Astrocyte of the hippocampus (primary cell): ENCODE measurements at regions not wholly inside any gene's neighbourhood (a gene's known extent, or its start where the extent isn't known, plus 50 kb on each side); places are given as distances from the start of the nearest gene placed in this dataset.

Experiments
- DNase-seq: peaks from one replicate; pipeline ENCODE4 v3.0.0; 2011; ENCODE audit warnings: low read depth, low spot score

DNA sequence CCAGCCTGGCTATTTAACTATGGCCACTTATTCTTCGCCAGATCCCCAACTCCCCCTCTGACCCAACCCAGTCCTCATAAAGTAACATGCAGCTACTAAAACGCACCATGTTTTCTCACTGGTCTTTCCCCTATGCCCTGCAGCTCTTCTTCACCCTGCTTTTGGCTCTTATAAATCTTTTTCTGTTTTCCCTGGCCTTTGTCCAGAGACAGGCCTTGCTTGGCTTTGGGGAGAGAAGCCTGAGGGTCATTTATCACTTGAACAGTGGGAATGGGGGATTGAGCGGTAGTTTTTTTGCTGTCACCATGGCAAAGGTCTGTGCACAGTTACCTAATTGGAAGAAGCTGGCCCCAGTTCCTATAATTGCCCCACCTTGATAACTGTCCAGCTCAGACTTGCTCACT is 202.9 kb upstream of the NT5C1B start:
- peak; percentile 36 for DNase-seq

- no peak for DNase-seq
Observed at GRCh38 chr2:18791172-18791797, 201.9 kb upstream of the NT5C1B start.

- no peak for DNase-seq
Observed at GRCh38 chr2:18790509-18791171, 201.3 kb upstream of the NT5C1B start.

- DNase-seq = peak; percentile 81
Observed at GRCh38 chr2:18788592-18788991, 199.2 kb upstream of the NT5C1B start.

- peak; percentile 22 for DNase-seq
Observed at GRCh38 chr2:18787726-18788125, 198.4 kb upstream of the NT5C1B start.

DNA sequence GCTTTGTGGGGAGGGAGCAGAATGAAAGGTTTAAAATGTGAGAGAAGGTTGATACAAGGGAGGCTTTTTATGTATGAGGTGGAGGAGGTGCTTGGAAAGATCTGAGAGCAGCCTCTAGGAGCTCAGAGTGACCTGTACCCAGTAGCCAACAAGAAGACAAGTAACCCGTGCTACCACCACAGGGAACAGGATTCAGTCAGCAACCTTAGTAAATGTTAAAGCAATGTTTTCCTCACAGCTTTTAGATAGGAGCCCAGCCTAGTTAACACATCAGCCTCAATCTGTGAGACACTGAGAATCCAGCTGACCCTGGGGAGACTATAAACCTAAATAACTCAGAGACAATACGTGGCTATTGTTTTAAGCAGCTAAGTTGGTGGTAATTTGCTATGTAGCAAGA is 194.9 kb upstream of the NT5C1B start:
- DNase-seq = no peak

DNA sequence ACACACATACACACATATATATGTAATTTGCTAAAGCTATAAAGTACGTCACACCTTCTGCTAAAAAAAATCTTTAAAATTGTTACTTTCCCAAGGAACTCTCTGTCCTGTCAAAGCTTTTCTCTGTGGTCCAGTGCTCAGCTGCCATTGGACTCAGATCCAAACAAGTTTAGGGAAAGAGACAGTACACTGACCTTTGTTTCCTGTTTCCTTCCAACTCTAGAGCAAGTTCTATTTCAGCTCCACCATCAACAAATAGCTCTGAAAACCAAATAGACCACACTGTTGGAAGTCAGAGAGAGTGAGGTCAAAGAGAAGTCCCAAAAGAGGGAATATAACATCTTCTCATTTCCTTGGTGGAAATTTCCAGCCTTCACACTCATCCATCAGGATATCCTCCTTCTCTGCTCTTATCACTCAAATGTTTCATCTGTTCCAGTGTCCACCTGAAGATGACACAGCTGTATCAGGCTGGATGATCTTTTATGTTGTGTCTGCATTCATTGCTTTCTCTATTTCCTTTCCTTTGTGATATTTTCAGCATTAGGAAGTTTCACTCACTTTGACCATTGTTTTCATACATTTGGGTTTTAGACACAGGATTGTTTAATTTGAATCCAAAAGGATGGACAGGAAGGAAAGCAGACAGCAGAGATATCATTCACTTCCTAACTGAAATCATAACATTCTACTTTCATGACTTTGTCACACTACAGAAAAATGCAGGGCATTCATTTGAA is 192.3 kb upstream of the NT5C1B start:
- no peak for DNase-seq

DNA sequence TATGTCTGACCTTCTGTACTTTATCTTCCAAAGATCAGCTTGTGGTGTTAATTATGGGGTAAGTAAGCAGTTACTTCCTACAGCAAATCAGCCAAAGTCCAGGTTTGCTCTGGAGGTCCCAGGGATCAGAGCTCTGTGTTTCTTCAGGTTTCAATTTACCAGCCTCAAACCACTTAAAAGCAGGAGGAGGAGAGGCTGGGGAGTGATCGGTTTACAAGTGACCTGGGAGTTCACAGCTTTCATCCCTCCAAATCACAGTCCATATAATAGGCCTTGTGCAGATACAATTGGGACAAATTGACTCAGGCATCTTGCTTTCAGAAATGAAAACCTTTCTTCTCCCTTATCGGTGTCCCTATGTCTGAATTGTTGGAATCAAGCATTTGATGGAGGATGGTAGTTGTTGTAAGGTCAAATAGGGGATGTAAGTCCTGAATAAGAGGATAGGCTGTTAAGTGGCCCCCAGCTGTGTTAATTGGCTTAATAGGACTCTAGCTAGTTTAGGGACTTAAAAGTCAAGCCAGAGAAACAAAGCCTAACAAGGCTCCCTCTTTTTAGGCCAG is 188.0 kb upstream of the NT5C1B start:
- DNase-seq = no peak

GRCh38 chr2:18771212-18771611 is 181.8 kb upstream of the NT5C1B start:
- DNase-seq = no peak

GRCh38 chr2:18763338-18763737 is 174.0 kb upstream of the NT5C1B start:
- DNase-seq = no peak

DNA sequence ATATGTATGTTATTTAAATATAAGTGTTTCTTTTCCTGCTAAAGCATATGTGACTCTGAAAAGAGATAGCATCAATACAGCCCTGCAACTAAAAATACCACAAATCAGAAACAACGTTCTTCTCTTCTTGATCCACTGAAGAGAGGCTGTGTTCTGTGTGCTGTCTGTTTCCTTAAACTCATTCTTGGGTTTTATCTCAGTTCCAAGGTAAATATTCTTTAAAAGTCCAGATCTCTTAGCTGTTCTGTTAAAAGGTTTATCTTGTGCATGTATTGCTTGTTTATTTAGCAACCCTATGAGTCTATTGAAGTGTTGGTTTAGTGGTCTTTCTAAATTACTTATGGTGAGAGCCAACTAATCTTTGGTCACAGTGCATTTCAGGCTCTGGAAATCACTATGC is 173.3 kb upstream of the NT5C1B start:
- DNase-seq = peak; percentile 41

DNA sequence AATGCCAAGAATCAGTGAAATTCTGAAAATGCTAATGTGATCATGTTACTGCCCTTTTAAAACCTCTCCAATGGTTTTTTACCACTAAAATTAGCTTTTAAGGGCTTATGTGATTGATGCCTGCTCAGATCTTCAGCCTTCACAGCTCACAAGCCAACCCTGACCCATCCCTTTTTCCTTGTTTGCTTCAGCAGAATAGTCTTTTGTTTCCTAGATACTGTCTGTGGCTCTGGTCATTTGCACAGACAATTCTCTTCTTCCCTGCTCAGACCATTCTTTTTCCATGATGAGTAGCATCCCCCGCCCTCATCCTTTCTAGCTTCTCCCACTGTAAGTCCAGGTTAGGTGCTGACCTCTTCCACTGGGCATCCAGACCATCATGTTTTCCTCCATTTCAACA is 164.9 kb upstream of the NT5C1B start:
- no peak for DNase-seq

DNA sequence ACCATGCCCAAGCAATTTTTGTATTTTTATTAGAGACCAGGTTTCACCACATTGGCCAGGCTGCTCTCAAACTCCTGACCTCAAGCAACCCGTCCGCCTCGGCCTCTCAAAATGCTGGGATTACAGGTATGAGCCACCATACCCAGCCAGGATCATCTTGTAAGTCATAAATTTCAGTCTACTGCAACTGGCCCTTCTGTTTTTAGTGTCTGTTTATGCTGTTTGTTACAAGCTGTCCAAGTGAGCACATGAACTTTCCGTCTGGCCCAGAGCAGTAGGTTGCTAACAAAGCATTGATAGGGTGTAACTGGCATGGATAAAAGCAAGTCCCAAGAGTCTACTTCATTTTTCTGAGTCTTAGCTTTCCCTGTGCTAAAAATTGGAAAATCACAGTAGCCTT is 164.4 kb upstream of the NT5C1B start:
- DNase-seq = no peak

DNA sequence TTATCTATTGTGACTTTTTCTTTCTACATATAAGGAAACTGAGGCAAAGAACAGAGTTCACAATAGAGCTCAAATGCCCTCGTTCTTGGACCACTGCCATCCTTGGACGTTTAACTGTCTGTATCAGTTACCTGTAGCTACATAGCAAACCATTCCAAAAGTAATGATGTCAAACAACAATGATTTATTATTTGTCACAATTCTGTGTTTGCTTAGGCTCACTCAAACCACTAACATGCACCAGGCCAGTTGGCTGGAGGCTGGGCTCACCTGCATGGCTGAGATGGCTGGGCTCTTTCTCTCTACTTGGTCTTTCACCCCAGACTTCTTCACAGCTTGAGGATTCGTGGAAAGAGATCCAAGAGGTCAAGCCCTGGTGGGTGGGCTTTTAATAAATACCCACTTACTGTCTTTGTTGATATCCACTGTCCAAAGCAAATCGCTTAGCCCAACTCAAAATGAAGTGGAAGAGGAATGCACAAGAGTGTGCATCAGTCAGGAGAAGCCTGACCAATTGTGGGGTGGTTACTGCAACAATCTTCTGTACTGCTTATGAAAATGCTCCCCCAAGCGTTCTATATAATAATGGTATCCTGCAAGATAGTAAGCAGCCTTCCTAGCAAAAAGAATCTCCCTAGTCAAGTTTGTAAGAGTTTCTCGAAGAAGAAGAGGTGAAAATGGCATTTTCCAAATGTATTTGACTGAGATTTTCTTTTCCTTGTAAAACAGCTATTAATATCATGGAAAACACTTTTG is 163.5 kb upstream of the NT5C1B start:
- DNase-seq = no peak

- no peak for DNase-seq
Observed at GRCh38 chr2:18752022-18752493, 162.7 kb upstream of the NT5C1B start.

DNA sequence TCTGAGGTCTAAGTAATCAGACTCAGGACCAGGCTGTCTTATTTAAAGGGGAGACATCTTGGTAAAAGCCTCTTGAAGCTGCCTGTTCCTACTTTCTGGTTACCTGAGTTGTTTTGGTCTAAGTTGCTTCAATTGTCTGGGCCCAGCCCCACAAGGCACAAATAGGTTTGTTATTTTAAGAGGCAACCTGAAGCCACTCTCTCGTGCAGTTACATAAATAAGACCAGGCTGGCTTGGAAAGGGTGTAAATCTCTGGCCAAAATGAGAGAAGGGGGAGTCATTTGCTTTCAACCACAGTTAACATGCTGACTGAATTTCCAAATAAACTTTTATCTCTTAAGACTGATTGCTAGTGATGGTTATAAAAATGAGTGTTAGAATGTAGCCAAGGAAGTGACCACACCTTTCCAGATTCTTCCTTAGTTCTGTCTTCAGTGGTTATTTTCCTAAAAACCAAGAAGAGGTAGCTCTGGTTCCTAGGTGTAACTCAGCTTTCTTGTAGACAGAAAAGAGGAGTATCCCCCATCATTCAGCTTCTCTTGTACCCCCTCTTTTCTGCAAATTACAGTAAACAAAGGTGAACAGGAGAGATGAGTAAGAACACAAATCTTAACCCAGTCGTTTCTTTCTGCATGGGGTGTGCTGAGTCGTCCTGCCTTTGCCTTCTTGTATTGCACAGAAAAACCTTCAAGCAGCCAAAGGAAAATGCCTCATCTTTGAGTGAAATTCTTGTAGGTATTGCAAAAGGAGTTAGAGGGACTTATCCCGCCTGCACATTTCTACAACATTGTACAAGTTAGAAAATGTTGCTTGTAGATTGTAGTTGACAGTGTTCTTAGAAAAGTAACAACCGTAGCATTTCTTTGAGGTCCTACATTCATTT is 161.5 kb upstream of the NT5C1B start:
- DNase-seq = no peak

- peak; percentile 74 for DNase-seq
Observed at GRCh38 chr2:18749912-18750526, 160.7 kb upstream of the NT5C1B start.

DNA sequence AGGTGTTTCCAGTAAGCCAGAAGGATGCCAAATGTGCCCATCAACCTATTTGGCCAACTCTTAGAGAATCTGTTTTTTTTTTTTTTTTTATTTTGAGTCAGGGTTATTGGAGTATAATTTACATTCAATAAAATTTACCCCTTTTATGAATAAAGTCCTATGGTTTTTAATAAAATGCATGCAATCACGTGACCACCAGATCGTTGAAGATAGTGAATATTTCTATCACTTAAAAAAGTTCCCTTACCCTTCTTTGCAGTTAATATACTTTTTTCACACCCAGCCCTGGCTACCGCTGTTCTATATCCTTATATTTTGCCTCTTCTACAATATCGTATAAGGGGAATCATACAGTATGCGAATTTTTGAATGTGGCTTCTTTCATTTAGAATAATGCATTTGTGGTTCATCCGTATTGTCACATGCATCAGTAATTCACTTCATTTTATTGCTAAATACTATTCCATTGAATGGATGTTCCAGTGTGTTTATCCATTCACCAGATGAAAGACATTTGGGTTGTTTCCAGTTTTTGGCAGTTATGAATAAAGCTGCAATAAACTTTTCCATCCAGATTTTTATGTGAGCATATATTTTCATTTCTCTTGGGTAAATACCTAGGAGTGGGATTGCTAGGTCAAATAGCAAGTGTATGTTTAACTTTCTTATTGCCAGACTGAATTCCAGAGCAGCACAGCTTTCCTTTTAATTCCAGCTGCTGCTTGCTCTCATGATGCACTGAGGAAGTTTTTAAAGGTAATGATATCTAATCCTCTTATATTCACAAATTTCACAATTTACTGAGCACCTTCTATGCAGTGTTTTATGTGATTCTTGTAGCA is 156.3 kb upstream of the NT5C1B start:
- no peak for DNase-seq
